HG03103 (cell line): ENCODE measurements at regions not wholly inside any gene's neighbourhood (a gene's known extent, or its start where the extent isn't known, plus 50 kb on each side); places are given as distances from the start of the nearest gene placed in this dataset.
"Not testable (repeated sequence)": the region's sequence is repeated elsewhere in the genome, so short reads cannot be mapped to it uniquely, and the experiment has no call there.

Experiments
- ATAC-seq: cut with Tn5 transposase; IDR thresholded peaks from one replicate; pipeline ENCODE4 v1.9.1; 2021; ENCODE audit warnings: low read depth; ENCODE audit not compliant: unreplicated experiment

GRCh38 chr9:73095425-73095824, 56.2 kb upstream of the ANXA1 start:
- ATAC-seq = no peak

GRCh38 chr9:73093740-73094379, 57.8 kb upstream of the ANXA1 start:
- ATAC-seq = no peak

GRCh38 chr9:73093016-73093739, 58.5 kb upstream of the ANXA1 start:
- no peak for ATAC-seq

GRCh38 chr9:73091909-73092308, 59.8 kb upstream of the ANXA1 start:
- no peak for ATAC-seq

- ATAC-seq = no peak
Observed at GRCh38 chr9:73090214-73090613, 61.5 kb upstream of the ANXA1 start.

- no peak for ATAC-seq
Observed at GRCh38 chr9:73089304-73089985, 62.2 kb upstream of the ANXA1 start.

GRCh38 chr9:73087876-73088275, 63.8 kb upstream of the ANXA1 start:
- ATAC-seq = not testable (repeated sequence)

- no peak for ATAC-seq
Observed at GRCh38 chr9:73083519-73083918, 68.1 kb upstream of the ANXA1 start.

GRCh38 chr9:73081979-73082657, 69.5 kb upstream of the ANXA1 start:
- ATAC-seq = no peak

- ATAC-seq = no peak
Observed at GRCh38 chr9:73080110-73080694, 71.5 kb upstream of the ANXA1 start.

GRCh38 chr9:73079326-73079725, 72.3 kb upstream of the ANXA1 start:
- no peak for ATAC-seq

GRCh38 chr9:73077625-73078030, 74.0 kb upstream of the ANXA1 start:
- no peak for ATAC-seq

GRCh38 chr9:73076970-73077369, 74.7 kb upstream of the ANXA1 start:
- no peak for ATAC-seq

GRCh38 chr9:73074176-73074708, 77.4 kb upstream of the ANXA1 start:
- ATAC-seq = no peak

- no peak for ATAC-seq
Observed at GRCh38 chr9:73073337-73074175, 78.1 kb upstream of the ANXA1 start.

GRCh38 chr9:73067074-73067473, 84.6 kb upstream of the ANXA1 start:
- no peak for ATAC-seq

- no peak for ATAC-seq
Observed at GRCh38 chr9:73065439-73065838, 86.2 kb upstream of the ANXA1 start.

- ATAC-seq = no peak
Observed at GRCh38 chr9:73064315-73064714, 87.3 kb upstream of the ANXA1 start.

- no peak for ATAC-seq
Observed at GRCh38 chr9:73061146-73061545, 90.5 kb upstream of the ANXA1 start.

GRCh38 chr9:73059247-73059646, 92.4 kb upstream of the ANXA1 start:
- ATAC-seq = no peak
